UCSD-AML1 (cell line): ENCODE measurements at regions not wholly inside any gene's neighbourhood (a gene's known extent, or its start where the extent isn't known, plus 50 kb on each side); places are given as distances from the start of the nearest gene placed in this dataset.
"Not testable (repeated sequence)": the region's sequence is repeated elsewhere in the genome, so short reads cannot be mapped to it uniquely, and the experiment has no call there.

Source experiments
- DNase-seq: peaks from one replicate; lab custom pipeline; 2025; ENCODE audit not compliant: unreplicated experiment; lab: John Stamatoyannopoulos, UW

- DNase-seq = not testable (repeated sequence)
These were observed 184.5 kb downstream of the NPIPB11 start for GRCh38 chr16:29222008-29222407.

GRCh38 chr16:29221281-29221955, 185.1 kb downstream of the NPIPB11 start:
- DNase-seq = not testable (repeated sequence)

GRCh38 chr16:29220647-29221191, 185.8 kb downstream of the NPIPB11 start:
- DNase-seq = not testable (repeated sequence)

- DNase-seq = not testable (repeated sequence)
These were observed 186.4 kb downstream of the NPIPB11 start for GRCh38 chr16:29219966-29220646.

- DNase-seq = not testable (repeated sequence)
These were observed 186.9 kb downstream of the NPIPB11 start for GRCh38 chr16:29219562-29219961.

GRCh38 chr16:29218649-29219048, 187.9 kb downstream of the NPIPB11 start:
- not testable (repeated sequence) for DNase-seq

- not testable (repeated sequence) for DNase-seq
These were observed 188.3 kb downstream of the NPIPB11 start for GRCh38 chr16:29218171-29218570.

GRCh38 chr16:29217752-29218126, 188.8 kb downstream of the NPIPB11 start:
- DNase-seq = not testable (repeated sequence)

GRCh38 chr16:29217104-29217751, 189.3 kb downstream of the NPIPB11 start:
- not testable (repeated sequence) for DNase-seq

GRCh38 chr16:29213770-29214169, 192.7 kb downstream of the NPIPB11 start:
- not testable (repeated sequence) for DNase-seq

- DNase-seq = not testable (repeated sequence)
These were observed 193.3 kb downstream of the NPIPB11 start for GRCh38 chr16:29213251-29213650.

- DNase-seq = not testable (repeated sequence)
These were observed 194.2 kb downstream of the NPIPB11 start for GRCh38 chr16:29212084-29213027.

GRCh38 chr16:29211456-29211855, 195.1 kb downstream of the NPIPB11 start:
- DNase-seq = not testable (repeated sequence)

- not testable (repeated sequence) for DNase-seq
These were observed 196.0 kb downstream of the NPIPB11 start for GRCh38 chr16:29210299-29211150.

- not testable (repeated sequence) for DNase-seq
These were observed 200.4 kb downstream of the NPIPB11 start for GRCh38 chr16:29206120-29206519.

GRCh38 chr16:29205151-29205550, 201.4 kb downstream of the NPIPB11 start:
- not testable (repeated sequence) for DNase-seq

- no peak for DNase-seq
These were observed 201.7 kb downstream of the NPIPB11 start for GRCh38 chr16:29204806-29205135.

- DNase-seq = not testable (repeated sequence)
These were observed 202.3 kb downstream of the NPIPB11 start for GRCh38 chr16:29203933-29204805.
